Panc1 (cell line): ENCODE measurements at regions not wholly inside any gene's neighbourhood (a gene's known extent, or its start where the extent isn't known, plus 50 kb on each side); places are given as distances from the start of the nearest gene placed in this dataset.

Experiments used
- ATAC-seq: fragments of 200-7000 bp; cut with Tn5 transposase; 2 replicates; pipeline ENCODE4 v1.9.1; 2020; ENCODE audit warnings: mild to moderate bottlenecking, moderate library complexity
- BruUV-seq: library from RNA; stranded (reverse); fragments of 400-500 nt; replicated peaks from 2 replicates; lab custom pipeline; 2021; lab: Mats Ljungman, UMichigan
- CTCF ChIA-PET: fragments of 300-600 bp; sonication (Branson Sonifier 250); formaldehyde crosslinking; loops from one replicate; lab custom pipeline; 2022; ENCODE audit warnings: antibody characterized with exemption; lab: Charles Lee
- POLR2A ChIA-PET: fragments of 300-600 bp; sonication (Branson Sonifier 250); formaldehyde crosslinking; loops from one replicate; lab custom pipeline; 2022; ENCODE audit warnings: antibody characterized with exemption; lab: Charles Lee
- DNase-seq: peaks from one replicate; pipeline ENCODE4 v3.0.0-alpha.2; 2010; ENCODE audit warnings: low read depth, low spot score
- H3K27ac ChIP-seq: 2 replicates; pipeline ENCODE4 v1.5.1; 2011; ENCODE audit warnings: mild to moderate bottlenecking, low read length, inconsistent platforms
- H3K27me3 ChIP-seq: fragments of 200-500 bp; sonication (Bioruptor generic); 2 replicates; pipeline ENCODE4 v1.6.0; 2014; ENCODE audit warnings: low read length, inconsistent platforms; ENCODE audit not compliant: control insufficient read depth, insufficient read depth
- H3K36me3 ChIP-seq: fragments of 200-500 bp; sonication (Bioruptor generic); 2 replicates; pipeline ENCODE4 v1.5.1; 2014; ENCODE audit warnings: inconsistent platforms, mild to moderate bottlenecking, low read length, moderate library complexity; ENCODE audit not compliant: control insufficient read depth, insufficient read depth
- H3K4me1 ChIP-seq: 2 replicates; pipeline ENCODE4 v1.5.1; 2011; ENCODE audit warnings: inconsistent platforms, mild to moderate bottlenecking, low read length, moderate library complexity; ENCODE audit not compliant: control insufficient read depth, insufficient read depth
- H3K4me3 ChIP-seq, 2 experiments: 2 replicates each; pipeline ENCODE4 v1.5.1; 2011 to 2012; ENCODE audit warnings: low read depth in 2 of 2, low read length in 2 of 2, mild to moderate bottlenecking in 2 of 2, inconsistent platforms in 1 of 2, moderate library complexity in 1 of 2
- H3K9me3 ChIP-seq: fragments of 200-500 bp; sonication (Bioruptor generic); 2 replicates; pipeline ENCODE4 v1.5.1; 2014; ENCODE audit warnings: low read depth, mild to moderate bottlenecking, inconsistent platforms, low read length, moderate library complexity; ENCODE audit not compliant: control insufficient read depth, insufficient read depth
- CTCF ChIP-seq: fragments of 450-650 bp; IDR thresholded peaks from 2 replicates; pipeline ENCODE4 v1.5.1; 2017; ENCODE audit warnings: mild to moderate bottlenecking
- POLR2AphosphoS5 ChIP-seq: IDR thresholded peaks from 2 replicates; pipeline ENCODE4 v1.6.1; 2012; ENCODE audit warnings: mild to moderate bottlenecking, low read depth, low read length, moderate library complexity
- REST ChIP-seq, 2 experiments: IDR thresholded peaks; 2 replicates each; pipeline ENCODE4 v1.6.1; 2011 to 2012; ENCODE audit warnings: low read depth in 2 of 2, control low read depth in 1 of 2, low read length in 1 of 2, mild to moderate bottlenecking in 1 of 2, moderate library complexity in 1 of 2; ENCODE audit not compliant: insufficient read depth in 1 of 2
- SIN3A ChIP-seq: IDR thresholded peaks from 2 replicates; pipeline ENCODE4 v1.6.1; 2012; ENCODE audit warnings: low read depth, mild to moderate bottlenecking, low read length, moderate library complexity, borderline replicate concordance; ENCODE audit not compliant: insufficient read depth
- TCF7L2 ChIP-seq: IDR thresholded peaks from 2 replicates; pipeline ENCODE4 v1.6.1; 2011; ENCODE audit warnings: mild to moderate bottlenecking, low read depth, low read length, inconsistent platforms
- in situ Hi-C: cut with HindIII; loops from 2 replicates; pipeline ENCODE4 v1.10.0; 2016; ENCODE audit warnings: low sequenced_read_pairs, low pct_unique_long_range_greater_than_20kb
- intact Hi-C: fragments of 100-400 bp; cut with micrococcal nuclease; formaldehyde crosslinking; loops from one replicate; pipeline ENCODE4 v1.10.0; 2022; ENCODE audit not compliant: unreplicated experiment

GRCh38 chr11:70528046-70528793 is 129.9 kb downstream of the CTTN start:
- POLR2A ChIA-PET: no interaction called here
- CTCF ChIA-PET: no interaction called here

More at GRCh38 chr11:70528046-70528793, 129.9 kb downstream of the CTTN start:
- no peaks in the 10 kb centered on the region for H3K9me3 ChIP-seq
- H3K27ac ChIP-seq: no peak overlapping the region
- no peak for DNase-seq
- ATAC-seq: no peak
- TF ChIP-seq CTCF (no peak), SIN3A (no peak), REST (IDR thresholded peaks at IDR 0.05; ENCODE audit: insufficient read depth in 1 of 2, low read depth in 2 of 2, low read length in 1 of 2) (no peak), TCF7L2 (no peak), POLR2AphosphoS5 (no peak)
- H3K27me3 ChIP-seq: no peaks in the 10 kb centered on the region
- no peaks in the 10 kb centered on the region for H3K36me3 ChIP-seq
- in situ Hi-C loops: no loop called here
- H3K4me1 ChIP-seq: no peaks in the 10 kb centered on the region; the same call in 1 of the 2 replicates
- H3K4me3 ChIP-seq: no peak overlapping the region
- no TSS peak for BruUV-seq
- intact Hi-C loops: loop anchor here (5.0 kb wide), 1 partner anchor 61 kb away; no protein-coding TSS in a partner anchor
